GM18861 (cell line): ENCODE measurements at regions not wholly inside any gene's neighbourhood (a gene's known extent, or its start where the extent isn't known, plus 50 kb on each side); places are given as distances from the start of the nearest gene placed in this dataset.

Experiments
- ATAC-seq: cut with Tn5 transposase; IDR thresholded peaks from one replicate; pipeline ENCODE4 v1.9.1; 2021; ENCODE audit not compliant: unreplicated experiment

GRCh38 chr6:28696167-28696566 is 170.5 kb downstream of the GPX5 start:
- ATAC-seq, result no peak

GRCh38 chr6:28696682-28697081 is 171.0 kb downstream of the GPX5 start:
- no peak for ATAC-seq

DNA sequence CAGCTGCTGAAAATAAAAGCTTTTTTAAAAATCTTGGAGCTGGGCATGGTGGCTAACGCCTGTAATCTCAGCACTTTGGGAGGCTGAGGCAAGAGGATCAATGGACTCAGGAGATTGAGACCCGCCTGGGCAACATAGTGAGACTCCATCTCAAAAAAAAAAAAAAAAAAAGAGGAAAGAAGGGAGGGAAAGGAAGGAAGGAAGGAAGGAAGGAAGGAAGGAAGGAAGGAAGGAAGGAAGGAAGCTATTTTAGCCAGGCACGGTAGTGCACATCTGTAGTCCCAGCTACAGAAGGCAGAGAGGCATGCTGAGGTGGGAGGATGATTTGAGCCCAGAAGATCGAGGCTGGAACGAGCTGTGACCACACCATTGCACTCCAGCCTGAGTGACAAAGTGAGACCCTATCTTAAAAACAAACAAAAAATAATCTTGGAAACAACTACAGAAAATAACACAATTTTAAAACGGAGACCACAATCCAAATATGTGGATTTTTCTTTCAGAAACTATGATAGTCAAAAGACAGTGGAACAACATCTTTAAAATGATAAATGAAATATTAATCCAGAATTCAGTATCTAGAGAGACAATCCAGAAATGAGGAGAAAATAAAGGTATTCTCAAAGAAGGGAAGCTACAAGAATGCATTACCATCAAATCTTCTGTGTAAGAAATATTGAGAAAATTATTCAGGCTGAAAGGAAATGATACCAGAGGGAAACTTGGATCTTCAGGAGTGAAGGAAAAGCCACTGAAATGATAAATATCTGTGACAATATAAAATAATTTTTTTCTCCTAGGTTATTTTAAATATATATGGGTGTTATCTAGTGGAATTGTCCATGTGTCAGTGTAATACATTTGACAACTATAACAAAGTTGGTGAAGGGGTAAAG is 182.0 kb downstream of the GPX5 start:
- ATAC-seq, result no peak

GRCh38 chr6:28709478-28710349 is 184.0 kb downstream of the GPX5 start:
- ATAC-seq, result no peak

DNA sequence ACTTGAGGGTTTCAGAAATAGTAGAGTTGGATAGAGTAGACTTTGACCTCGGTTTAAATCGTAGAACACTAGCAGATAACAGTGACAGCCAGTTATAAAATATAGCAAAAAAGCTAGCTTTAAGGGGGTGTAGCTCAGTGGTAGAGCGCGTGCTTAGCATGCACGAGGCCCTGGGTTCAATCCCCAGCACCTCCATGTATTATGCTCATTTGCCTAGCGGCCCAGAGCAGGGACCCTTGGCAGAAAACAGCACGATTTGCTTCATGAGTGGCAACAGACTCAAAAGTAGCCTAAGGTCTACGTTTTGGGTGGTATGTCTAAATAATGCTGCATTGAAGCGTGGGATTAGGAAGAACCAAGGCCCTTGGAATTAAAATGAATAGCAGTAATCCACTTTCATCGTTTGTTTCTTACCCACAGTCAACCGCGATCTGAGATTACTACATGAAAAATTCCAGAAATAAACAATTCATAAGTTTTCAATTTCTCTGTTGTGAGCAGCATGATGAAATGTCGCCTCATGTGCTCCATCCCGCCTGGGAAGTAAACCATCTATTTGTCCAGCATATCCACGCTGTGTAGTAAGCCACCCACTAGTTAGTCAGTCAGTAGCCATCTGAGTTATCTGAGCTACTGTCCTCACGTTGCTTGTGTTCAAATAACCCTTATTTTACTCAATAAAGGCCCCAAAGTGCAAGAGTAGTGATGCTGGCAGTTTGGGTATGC is 184.9 kb downstream of the GPX5 start:
- no peak for ATAC-seq

- no peak for ATAC-seq
Measured at GRCh38 chr6:28711325-28711724, 185.6 kb downstream of the GPX5 start.

DNA sequence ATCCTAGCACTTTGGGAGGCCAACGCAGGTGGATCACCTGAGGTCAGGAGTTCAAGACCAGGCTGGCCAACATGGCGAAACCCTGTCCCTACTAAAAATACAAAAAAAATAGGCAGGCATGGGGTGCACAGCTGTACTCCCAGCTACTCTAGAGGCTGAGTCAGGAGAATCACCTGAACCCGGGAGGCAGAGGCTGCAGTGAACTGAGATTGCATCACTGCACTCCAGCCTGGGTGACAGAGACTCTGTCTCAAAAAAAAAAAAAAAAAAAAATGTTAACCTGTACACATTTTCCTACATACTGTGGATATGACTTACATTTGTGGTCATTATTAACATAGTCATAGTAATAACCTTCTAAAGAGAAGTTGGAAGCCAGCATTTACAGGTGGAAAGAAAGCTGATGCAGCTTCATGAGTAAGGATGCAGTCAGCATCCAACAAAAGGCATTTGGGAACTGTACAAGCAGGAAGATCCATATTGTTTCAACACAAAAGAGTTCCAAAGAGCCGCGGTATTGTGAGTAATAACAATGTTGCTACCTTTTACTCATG is 186.2 kb downstream of the GPX5 start:
- ATAC-seq, result no peak

DNA sequence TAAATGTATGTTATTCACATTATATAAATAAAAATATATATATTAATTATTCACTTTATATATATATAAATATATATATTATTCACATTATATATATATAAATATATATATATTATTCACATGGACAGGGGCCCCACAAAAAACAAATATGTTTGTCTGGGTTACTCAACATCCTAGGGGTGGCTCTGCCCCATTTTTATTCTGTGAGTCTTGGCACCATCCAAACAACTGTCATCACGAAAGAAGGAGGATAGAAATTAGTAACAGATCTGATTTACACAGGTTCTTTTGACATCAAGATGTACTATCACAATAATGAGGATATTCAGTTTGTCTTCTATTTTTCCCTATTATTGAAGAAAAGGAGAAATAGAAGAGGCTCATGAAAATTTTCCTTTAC is 187.3 kb downstream of the GPX5 start:
- ATAC-seq, result no peak

GRCh38 chr6:28719275-28719940 is 193.7 kb downstream of the GPX5 start:
- no peak for ATAC-seq

GRCh38 chr6:28720357-28721231 is 194.9 kb downstream of the GPX5 start:
- no peak for ATAC-seq

DNA sequence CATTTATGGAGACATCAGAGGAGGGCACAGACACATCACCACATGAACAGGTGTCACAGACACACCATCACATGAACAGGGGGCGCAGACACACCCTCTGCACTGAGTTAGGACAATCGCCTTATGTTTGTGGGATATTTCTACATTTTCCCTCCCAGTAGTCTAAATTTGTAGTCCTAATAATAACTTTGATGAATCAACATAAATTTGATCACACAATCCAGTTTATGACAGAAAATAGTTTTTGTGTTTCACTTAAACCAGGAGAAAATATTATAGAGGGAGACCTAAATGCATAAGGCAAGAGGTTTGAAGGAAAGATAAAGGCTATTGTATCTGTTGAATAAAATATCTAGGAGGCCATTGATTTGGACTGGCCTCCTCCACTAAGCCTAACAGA is 195.7 kb downstream of the GPX5 start:
- ATAC-seq, result no peak

GRCh38 chr6:28724395-28724794 is 198.7 kb downstream of the GPX5 start:
- ATAC-seq, result no peak

- ATAC-seq, result no peak
Measured at GRCh38 chr6:28725274-28725809, 198.4 kb downstream of the TRIM27 start.

- no peak for ATAC-seq
Measured at GRCh38 chr6:28725890-28726348, 197.9 kb downstream of the TRIM27 start.

GRCh38 chr6:28726569-28727309 is 197.0 kb downstream of the TRIM27 start:
- no peak for ATAC-seq

DNA sequence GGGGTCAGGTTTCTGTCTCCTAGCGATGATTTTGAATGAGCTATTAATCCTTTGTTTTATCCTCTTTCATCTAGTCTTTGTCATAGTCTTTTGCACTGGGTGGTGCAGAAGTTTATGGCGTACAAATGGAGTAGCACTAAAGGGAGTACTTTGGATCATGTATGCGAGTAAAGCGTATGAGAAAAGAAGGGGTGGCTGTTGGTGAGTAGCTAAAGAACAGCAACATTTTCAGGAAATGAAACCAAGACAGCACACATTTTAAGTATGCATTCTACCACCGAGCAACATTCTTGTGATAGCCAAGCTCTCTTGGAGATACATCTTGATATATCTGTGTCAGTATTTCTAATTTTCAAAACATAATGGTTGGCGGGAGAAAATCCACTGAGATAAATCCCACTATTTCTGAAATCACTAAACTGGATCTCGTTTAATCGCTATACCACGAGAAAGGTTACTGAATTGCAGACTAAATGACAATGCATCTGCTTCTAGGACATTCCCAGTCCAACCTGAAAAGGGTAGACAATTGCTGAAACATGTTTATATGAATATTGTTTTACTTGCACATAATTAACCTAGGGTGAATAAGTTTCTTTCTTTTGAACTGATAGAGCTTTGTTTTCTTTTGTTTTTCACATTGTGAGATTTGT is 196.1 kb downstream of the TRIM27 start:
- no peak for ATAC-seq

DNA sequence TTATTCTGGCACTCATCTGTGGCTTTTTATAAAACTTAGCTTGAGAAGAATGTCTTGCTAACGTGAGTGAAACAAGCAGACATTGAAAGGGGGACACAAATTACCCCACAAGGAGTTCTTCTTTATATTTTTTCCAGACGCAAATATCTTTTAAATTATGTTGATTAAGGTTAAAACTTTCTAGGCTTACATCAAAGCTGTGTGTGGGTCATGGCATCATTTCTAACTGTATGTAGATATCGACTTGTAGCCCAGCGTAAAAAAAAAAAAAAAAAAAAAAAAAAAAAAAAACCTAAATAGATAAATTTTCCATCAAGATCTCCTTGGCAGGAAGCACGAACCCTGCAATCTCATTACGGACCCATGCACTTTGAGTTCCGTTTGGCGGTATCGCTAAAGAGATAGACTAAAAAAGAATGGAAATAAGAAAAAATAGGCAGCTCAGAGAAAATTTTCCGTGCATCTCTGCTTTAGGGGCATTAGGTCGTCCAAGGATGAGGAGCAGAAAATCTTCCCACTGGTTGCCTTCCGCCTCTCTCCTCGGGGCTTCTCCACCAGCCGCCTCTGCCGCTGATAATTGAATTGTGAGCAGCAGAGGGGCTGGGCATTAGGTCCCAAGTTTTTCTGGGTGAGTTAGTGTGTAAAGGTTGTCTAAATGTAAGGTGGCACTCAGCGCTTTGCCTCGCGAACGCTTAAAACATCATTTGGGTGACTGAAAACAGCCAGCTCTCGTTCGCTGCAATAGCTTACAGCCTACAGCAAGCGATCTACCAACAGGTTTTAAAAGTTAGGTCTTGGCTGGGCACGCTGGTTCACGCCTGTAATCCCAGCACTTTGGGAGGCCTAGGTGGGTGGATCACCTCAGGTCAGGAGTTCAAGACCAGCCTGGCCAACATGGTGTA is 194.0 kb downstream of the TRIM27 start:
- ATAC-seq, result no peak
